ENCODE measurements at regions not wholly inside any gene's neighbourhood (a gene's known extent, or its start where the extent isn't known, plus 50 kb on each side); places are given as distances from the start of the nearest gene placed in this dataset.

GRCh38 chr9:19630760-19631159 lies 158.1 kb downstream of the SLC24A2 start:
- no peak for TF ChIP-seq CTCF (IDR thresholded peaks at IDR 0.05; ENCODE audit: low read depth, low read length)
- TF ChIP-seq EZH2phosphoT487 (IDR thresholded peaks at IDR 0.05; ENCODE audit: low read depth), result no peak

Data from OCI-LY3 (cell line).